DMS153 treated with DMSO at 0.1 percent for 48 hours (cell line): ENCODE measurements at regions not wholly inside any gene's neighbourhood (a gene's known extent, or its start where the extent isn't known, plus 50 kb on each side); places are given as distances from the start of the nearest gene placed in this dataset.

Source experiments
- DNase-seq: peaks from one replicate; lab custom pipeline; 2025; ENCODE audit not compliant: unreplicated experiment; lab: John Stamatoyannopoulos, UW

DNA sequence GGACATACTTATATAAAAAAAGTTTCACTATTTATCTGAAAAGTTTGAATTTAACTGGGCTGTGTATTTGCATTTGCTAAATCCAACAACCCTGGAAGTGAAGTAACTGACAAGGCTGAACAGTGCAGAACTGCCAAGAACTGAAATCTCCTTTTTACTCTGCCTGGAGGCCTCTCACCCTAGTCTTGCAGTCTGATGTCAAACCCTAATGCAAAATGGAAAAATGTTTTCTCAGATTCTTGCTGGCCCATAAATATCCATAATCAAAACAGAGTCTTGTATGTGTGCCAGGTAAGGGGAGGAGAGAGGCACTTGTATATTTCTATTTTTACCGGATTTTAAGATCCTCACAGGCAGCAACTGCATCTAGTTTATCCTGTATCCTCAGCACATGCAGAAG lies 432.7 kb upstream of the KLF4 start:
- DNase-seq: no peak

DNA sequence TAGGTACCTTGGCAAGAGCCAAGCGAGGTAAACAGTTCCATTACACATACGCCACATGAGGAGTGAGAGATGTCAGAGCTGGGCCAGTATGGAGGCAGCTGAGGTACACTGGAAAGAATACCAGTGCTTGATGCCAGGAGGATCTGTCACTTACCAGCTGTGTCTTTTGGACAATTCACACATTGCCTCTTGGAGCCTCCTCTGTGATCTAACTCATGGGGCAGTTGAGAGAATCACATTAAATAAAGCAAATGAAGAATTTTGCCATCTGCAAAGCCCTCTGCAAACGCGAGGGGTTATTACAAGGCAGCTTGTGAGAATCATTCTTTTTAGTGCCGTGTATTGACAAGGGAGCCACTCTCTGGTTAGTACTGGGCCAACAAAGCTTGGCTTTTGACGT lies 429.7 kb upstream of the KLF4 start:
- no peak for DNase-seq

DNA sequence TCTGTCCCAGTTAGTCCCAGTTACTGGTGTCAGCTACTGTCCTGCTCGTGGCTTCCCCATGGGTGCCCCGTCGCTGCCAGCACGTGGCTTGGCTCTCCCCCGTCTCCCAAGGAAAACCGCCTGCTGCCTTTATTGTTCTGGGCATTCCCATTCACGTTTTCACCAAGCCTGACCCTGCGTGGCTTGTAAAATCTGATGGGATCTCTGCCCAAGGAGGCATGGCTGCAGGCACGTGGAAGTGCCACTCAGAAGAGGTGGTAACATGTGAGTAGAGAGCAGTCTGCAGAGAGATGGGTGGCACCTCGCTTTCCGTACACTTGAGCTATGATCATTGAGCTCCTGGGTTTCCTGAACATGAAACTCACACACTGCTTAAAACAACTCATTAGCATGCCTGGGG lies 429.2 kb upstream of the KLF4 start:
- DNase-seq: no peak

DNA sequence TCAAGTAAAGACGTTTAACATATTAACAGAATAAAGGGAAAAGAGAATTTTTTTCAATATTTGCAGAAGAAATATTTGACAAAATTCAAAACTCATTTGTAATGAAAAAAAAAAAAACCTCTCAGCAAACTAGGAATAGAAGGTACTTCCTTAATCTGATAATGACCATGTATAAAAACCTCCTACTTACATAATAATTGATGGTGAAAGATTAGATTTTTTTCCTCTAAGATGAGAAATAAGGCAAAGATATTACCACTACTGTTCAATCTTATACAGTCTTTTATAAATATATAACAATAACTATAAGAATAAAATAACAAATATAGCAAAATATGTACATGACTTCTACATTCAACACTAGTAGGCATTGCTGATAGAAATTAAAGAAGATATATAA lies 424.6 kb upstream of the KLF4 start:
- no peak for DNase-seq

DNA sequence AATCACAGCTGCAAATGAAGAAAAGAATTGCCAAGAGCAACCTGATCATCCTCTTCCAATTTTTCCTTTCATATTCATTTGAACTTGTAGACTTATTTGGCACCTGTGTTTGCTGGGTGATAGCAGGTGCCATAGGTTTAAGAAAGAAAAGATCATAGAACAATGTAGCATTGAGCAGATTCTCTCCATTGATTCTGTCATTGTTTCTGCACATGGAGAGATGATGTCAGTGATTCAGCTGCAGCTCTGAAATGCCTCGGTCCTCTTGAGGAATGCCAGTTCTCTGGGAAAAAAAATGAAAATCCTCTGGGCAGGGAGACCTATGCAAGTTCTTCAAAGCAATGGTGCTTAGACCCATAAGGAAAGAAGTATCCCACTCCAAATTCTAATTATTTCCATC lies 418.1 kb upstream of the KLF4 start:
- DNase-seq: no peak

DNA sequence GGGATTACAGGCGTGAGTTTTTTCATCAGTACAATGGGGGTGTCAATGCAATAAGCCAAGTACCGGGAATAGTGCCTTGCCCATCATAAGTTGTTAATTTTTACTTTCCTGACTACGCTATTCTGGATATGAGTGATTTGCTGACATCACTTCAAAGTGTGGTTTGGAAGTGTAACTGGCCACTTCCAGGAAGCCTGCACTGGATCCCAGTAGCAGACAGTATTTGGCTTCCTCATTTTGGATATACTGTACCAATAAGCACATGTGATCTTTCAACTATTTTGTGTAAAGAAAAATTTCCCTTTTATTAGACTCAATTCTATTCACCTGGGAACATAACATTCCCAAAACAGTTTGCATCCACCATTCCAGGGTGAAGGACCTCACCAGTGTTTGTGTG lies 417.7 kb upstream of the KLF4 start:
- no peak for DNase-seq

DNA sequence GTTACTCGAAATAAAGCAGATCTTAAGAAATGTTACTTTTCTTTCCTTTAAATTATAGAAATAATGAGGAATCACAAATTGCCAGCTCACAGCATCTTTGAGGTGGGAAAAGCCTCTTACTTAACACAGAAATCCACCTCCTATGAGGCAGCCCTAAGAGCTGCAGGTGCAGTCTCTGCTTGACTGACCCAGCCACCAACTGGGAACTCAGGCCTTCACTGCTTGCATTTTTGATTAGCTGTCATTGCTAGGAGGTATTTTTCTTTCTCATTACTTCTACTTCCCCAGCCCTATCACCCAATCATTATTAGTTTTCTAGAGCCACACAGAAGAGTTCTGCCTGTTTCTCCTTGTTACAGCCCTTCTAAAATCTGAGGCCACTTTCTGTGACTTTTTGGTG lies 416.5 kb upstream of the KLF4 start:
- no peak for DNase-seq

DNA sequence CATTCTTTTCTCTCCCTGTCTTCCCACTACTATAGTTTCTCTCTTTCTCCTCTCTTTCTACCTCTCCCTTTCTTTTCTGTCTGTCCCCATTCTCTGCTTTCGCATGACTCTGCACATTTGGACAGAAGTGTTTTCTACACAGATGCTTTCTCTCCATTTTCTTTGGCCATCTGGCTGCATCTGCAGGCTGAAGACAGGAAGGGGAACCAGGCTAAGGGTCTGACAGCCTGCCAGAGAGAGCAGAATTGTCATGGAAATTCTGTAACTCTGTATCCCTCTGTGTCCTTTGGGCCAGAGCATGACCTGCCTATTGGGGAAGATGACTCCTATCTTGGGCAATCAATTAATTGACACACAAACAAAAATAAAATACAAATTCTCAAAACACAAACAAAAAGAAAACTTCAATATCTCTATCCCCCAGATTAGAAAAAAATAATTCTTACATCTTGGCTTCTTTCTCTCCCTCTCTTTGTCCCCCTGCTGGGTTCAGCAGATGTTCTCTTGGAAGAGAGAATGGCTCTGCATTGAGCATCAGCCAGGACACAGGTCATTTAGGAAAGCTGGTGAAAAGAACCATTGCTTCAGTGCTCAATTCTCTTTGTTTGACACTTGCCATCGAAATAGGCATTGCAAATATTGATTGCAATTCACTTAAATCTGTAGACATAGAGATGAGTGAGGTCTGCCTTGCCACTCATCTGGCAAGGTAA lies 415.9 kb upstream of the KLF4 start:
- no peak for DNase-seq

DNA sequence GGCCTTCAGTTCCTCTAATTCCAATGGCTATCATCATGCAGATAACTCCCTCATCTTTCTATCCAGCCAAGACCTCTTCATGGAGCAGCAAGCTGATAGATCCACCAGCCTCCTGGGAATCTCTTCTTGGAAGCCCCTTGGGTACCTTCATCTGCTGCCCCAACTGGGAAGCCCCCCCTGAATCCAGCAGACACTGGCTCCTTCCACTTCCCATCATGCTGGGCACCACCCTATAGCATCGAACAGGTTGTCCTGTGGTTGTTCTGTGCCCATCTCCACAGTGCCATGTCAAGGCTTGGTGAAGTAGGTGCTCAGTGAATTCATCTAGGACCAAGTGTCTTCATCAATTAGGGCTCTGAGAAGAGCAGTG lies 410.4 kb upstream of the KLF4 start:
- no peak for DNase-seq

DNA sequence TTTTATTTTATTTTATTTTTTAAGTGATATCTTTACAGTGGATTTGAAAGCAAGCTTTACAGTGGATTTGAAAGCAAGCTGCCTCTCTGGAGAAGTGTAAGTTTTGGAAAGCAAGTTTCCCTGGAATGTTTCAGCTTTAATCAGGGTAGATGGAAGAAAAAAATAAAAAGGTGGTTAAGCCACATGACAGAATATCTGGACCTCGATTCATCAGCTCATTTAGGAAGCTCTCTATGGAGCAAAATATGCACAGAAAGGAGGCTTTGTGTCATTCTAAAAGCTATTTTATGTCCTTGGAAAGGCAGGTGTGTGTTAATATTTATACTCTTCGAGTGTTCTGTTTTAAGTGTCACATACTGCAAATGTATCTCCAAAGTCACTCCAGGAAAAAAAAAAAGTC lies 409.2 kb upstream of the KLF4 start:
- no peak for DNase-seq

DNA sequence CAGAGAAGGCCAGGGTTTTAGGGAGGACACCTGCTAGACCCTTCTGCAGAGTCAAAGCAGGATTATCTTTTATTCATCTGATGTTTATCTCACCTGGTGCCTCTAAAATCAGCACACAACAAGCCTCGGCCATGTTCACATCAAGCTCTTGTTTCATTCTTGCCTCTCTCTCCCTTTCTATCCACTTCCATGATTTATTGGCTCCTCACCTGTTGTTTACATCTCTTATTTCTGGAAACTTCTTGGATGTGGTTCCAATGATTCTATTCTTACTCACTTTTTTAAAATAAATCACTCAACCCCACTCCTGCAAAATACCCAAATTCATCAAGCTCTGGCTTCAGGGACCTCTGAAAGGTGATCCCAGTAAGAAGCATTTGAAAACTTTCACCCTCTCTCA lies 407.0 kb upstream of the KLF4 start:
- DNase-seq: no peak

DNA sequence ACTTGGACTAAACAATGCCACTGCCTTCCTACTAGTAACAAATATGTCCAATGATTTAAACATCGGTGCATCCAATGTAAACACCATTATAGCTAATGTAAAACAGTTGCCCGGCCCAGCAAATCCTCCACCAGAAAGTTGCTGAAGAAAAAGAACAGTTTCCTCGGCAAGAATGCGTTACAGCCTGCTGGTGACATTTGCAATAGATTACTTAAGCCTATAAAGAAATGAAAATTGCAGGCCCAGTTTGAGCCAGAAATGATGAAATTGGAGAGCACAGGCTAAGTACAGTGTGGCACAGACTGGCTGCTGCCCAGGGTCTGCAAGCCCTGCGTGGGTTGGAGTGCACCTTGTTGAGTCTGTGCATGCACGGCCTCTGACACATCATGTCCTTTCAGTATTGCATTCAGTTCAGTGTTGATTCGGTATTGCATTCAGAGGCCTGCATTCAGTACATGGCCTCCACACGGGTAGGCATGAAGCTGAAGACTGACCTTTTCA lies 406.0 kb upstream of the KLF4 start:
- no peak for DNase-seq

DNA sequence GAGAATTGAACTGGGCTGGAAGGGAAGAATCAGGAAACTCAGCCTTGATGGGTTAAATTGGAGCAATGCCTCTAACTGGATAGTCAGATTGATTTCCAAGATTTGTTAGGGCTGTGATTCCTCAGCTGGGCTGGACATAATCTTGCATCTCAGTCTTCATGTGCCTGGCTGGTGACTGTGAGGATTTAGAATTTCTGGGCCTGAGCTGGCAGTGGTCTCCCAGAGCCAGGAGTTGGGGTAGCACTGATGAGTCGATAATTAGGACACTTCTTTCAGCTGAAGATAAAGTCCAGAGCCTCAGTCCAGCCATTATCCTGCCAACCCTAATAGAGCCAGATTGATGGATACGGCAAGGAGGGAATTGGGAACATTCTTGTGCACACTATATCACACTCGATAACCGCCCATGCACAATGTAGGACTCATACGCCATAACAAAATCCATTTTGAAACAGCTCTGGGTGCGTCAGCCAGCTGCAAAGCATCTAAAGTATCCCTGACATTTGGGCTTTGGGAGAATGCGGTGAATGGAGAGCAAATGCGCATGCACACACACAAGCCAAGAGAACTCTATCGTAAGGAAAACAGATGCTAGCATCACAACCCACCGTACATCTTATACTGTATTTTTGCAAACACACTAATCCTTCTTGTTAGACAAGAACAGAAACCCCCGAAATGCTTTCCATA lies 405.1 kb upstream of the KLF4 start:
- DNase-seq: no peak

DNA sequence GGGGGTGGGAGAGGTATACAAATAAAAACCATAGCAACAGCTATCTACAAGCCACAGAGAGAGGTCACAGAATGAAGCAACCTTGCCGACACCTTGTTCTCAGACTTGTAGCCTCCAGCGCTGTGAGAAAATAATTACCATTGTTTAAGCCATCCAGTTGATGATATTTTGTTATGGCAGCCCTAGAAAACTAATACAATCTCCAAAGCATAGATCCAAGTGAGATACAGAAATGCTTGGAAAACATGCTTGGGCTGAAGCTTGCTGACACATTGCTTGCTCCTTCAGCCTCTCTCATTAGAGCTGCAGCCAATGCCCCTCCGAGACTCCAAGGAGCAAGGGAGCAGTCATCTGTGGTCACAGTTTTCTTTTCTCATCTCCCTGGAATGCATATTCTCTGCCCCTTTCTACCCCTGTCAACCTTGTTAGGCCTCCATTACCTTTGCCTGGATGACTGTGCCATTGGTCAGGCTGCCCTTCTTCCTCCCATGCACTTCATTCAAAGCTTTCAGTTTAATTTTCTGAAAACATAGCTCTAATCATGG lies 401.4 kb upstream of the KLF4 start:
- no peak for DNase-seq

DNA sequence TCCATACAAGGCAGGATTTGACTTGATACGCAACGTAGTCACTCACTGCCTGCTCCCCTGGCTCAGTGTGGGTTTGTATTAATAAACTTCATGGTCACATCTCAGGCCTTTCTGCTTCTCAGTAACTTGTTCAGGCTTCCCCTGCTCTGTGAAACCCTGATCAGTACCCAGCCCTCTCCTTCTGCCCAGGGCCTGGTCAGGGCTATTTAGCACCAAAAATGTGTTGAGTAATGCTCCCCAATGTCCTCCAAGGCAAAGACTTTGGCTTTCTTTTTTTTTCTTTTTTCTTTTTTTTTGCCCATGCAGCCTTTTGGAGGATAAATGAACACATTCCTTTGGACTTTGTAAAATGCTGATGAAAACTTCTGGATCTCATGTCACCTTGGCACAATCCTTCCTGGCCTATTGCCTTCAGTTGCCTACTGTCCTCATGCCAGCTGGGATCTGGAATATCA lies 399.2 kb upstream of the KLF4 start:
- no peak for DNase-seq

DNA sequence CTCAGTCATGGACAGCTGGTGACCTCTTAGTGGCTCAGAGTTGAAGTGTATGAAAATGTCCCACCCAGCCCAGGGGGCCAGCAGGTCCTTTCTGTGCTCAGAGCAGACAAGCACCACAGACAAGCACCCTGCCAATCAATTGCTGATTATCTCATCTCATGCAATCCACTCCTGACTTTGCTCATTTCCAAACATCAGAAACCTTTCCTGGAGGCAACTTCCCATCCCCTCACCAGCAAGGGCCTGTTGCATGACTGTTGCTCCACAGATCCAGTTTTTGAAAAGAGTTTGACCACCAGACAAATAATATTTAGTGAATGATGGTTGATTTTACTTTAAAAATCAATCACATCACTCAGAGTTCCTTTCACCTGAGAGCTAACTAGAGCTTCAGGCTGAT lies 397.3 kb upstream of the KLF4 start:
- DNase-seq: no peak

DNA sequence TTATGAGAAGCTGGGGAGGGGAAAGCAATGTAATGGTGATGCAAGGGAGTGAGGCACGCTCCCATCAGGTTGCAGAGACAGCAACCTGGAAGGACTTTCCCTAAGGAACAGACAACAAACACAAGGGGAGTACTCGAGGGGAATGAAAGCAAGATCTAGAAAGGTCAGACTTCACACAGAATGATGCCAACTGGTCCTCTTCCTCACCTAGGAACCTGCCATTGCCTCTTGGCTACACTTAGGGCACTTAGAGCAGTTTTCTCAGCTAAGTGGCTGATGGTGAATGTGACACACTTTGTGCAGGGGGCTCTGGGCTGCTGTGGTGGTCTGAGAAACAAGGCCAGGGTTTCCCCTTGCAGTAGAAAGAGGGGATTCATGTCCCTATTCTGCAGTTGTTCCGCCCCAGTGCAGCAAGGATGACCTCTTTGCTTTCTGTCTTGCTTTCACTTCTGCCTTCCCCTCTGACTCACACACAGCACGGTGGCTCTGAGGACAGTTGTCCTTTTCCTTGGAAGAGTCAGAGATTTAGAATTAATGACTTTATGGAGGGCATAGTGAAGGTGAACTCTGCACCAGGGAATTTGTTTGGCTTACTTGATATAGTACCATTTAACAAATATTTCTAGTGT lies 394.0 kb upstream of the KLF4 start:
- DNase-seq: no peak

DNA sequence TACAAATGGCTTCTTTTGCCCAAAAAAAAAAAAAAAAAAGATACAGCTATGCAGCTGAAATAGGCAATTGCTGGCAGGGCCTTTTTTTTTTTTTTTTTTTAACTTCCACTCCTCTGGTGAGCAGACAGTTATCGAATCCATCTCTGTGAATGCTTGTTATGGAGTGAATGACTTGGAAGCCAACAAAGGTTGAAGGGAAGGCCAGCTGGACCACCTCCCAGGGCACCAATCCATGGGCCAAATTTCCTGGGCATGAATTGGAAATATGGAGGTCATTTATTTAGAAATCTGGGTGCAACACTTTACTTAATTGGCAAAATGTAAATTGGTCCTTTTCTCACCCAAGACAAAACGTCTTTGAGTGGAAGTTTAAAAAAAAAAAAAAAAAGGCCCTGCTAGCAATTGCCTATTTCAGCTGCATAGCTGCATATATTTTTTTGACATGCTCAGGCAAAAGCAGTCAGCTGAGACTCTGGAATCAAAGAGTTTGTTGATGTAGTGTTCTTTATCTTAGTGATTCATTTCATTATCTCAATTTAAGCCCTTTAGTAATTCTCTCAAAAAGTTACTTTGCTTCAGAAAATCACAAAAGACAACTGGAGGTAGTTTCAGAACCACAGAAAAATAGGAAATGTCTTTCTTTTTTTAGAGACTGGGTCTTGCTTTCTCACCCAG lies 392.2 kb upstream of the KLF4 start:
- DNase-seq: no peak

DNA sequence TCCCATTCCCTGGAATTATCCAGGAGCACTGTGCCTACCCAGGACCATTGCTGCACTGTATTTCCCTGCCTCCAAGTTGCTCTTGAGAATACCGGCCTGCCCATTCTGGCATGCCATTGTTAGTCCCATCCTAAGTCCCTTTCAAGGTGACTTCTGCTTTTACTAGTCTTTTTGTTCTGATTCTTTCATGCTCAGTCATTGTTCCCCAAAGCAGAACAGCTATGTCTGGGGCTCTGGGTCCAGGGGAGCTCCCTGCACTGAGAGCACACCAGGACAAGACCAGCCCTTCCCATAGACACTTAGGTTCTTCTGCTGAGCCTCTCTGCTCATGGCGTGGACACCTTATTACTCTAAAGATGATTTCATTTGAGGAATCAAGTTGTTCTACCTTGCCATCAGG lies 388.9 kb upstream of the KLF4 start:
- no peak for DNase-seq

DNA sequence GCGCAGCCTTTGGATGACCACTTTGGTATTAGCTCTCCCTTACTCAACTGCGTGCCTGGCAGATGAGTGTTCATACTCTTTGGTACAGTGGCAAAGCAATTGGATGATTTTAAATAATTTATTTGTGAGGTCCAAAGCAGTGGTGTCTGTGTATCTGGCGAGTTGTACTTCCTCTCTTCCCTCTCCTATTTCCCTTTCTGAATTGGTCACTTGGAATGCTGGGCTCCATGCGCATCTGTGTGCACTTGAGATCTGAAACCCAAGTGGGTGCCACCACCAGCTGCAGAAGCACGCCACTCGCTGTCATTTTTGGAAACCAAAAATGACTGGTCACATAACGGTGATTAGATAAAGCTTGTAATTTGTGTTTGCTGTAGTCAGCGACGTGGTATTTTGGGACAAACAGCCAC lies 386.0 kb upstream of the KLF4 start:
- DNase-seq: no peak

DNA sequence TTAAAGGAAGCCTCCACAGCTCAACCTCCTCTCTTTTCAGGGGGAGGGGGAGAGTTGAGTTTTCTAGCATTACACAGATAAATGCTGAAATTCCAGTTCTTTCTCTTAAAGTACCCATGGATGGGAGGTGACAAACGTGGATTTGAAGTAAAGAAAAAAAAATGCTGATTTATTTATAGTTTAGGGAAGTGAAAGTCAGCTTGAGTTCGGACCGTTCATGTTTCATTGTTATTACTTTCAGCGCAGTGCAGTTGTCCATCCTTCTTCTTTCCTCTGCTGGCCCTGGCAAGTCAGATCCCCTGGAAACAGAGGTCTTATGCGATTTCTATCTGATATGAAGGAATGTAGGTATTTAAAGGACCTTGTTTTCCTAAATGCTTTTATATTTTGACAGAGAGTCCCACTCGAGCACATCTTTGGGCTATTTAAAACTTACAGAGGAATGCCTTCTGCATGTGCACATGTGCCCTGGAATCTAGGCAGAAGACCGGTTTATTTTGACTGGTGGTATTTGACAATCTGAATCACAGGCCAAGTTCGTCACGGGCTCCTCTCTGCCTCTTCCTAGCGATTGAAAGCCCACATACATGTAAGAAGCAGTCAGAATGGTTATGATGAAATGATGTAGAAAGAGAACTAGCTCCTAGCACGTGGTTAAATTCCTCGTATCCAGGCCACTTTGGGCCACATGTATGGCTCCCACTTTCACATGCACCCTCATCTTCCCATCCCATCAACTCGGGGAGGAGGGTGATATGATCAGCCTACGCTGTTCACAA lies 385.2 kb upstream of the KLF4 start:
- no peak for DNase-seq
